CD4-positive, alpha-beta T cell (primary cell): ENCODE measurements at regions not wholly inside any gene's neighbourhood (a gene's known extent, or its start where the extent isn't known, plus 50 kb on each side); places are given as distances from the start of the nearest gene placed in this dataset.

Experiments
- ATAC-seq: fragments of 200-7000 bp; cut with Tn5 transposase; one replicate; pipeline ENCODE4 v1.10.0; 2022; ENCODE audit warnings: mild to moderate bottlenecking; ENCODE audit not compliant: poor library complexity
- CTCF ChIA-PET: fragments of 350-600 bp; sonication (Branson Sonifier 250); formaldehyde crosslinking; loops from one replicate; lab custom pipeline; 2021; ENCODE audit warnings: antibody characterized with exemption, inconsistent platforms; lab: Charles Lee
- POLR2A ChIA-PET: fragments of 350-600 bp; sonication (Branson Sonifier 250); formaldehyde crosslinking; loops from one replicate; lab custom pipeline; 2021; ENCODE audit warnings: antibody characterized with exemption, inconsistent platforms; lab: Charles Lee
- DNase-seq, 14 experiments: peaks; one replicate each; pipeline ENCODE4 v3.0.0-alpha.2; 2013 to 2020; ENCODE audit warnings: mixed read lengths in 2 of 14
- H3K27ac ChIP-seq, 2 donors: one replicate each; pipeline versions ENCODE4 v1.5.1 to v1.7.0; 2013; ENCODE audit warnings: low read length in 2 of 2, low read depth in 1 of 2, mild to moderate bottlenecking in 1 of 2
- H3K27me3 ChIP-seq, 2 experiments: 1 replicate in 1 of 2; 2 replicates in 1 of 2; pipeline versions ENCODE4 v1.6.1 to v1.7.0; 2013; ENCODE audit warnings: low read length in 2 of 2, control low read depth in 1 of 2, mild to moderate bottlenecking in 1 of 2, moderate library complexity in 1 of 2; ENCODE audit not compliant: insufficient read depth in 2 of 2, control insufficient read depth in 1 of 2
- H3K36me3 ChIP-seq: one replicate; pipeline ENCODE4 v1.6.1; 2013; ENCODE audit warnings: low read length, control low read depth; ENCODE audit not compliant: insufficient read depth
- H3K4me1 ChIP-seq: one replicate; pipeline ENCODE4 v1.6.1; 2013; ENCODE audit warnings: low read length, control low read depth; ENCODE audit not compliant: insufficient read depth
- H3K4me3 ChIP-seq: one replicate; pipeline ENCODE4 v1.5.1; 2013; ENCODE audit warnings: mild to moderate bottlenecking, low read length, moderate library complexity
- H3K9me3 ChIP-seq, 2 experiments: 1 replicate in 1 of 2; 2 replicates in 1 of 2; pipeline versions ENCODE4 v1.6.1 to v1.7.0; 2013; ENCODE audit warnings: low read length in 2 of 2, mild to moderate bottlenecking in 2 of 2, control low read depth in 1 of 2, moderate library complexity in 1 of 2; ENCODE audit not compliant: control insufficient read depth in 1 of 2, insufficient read depth in 1 of 2
- H3K27ac Mint-ChIP-seq: one replicate; pipeline ENCODE4 v1.8.0; 2020; ENCODE audit warnings: mixed read lengths
- H3K27me3 Mint-ChIP-seq: one replicate; pipeline ENCODE4 v1.8.0; 2021; ENCODE audit warnings: mixed read lengths
- H3K36me3 Mint-ChIP-seq: one replicate; pipeline ENCODE4 v1.8.0; 2021; ENCODE audit warnings: low read depth, mixed read lengths
- H3K4me1 Mint-ChIP-seq: one replicate; pipeline ENCODE4 v1.8.0; 2021; ENCODE audit warnings: low read depth, mixed read lengths
- H3K4me3 Mint-ChIP-seq: one replicate; pipeline ENCODE4 v1.8.0; 2020; ENCODE audit warnings: mild to moderate bottlenecking, mixed read lengths
- H3K9me3 Mint-ChIP-seq: one replicate; pipeline ENCODE4 v1.8.0; 2020; ENCODE audit warnings: mixed read lengths
- CTCF ChIP-seq: fragments of 200-600 bp; IDR thresholded peaks from one replicate; pipeline ENCODE4 v1.8.0; 2022; ENCODE audit warnings: antibody characterized with exemption, mild to moderate bottlenecking
- intact Hi-C, 2 experiments: fragments of 100-400 bp; cut with DNase I in 1 of 2; cut with micrococcal nuclease in 1 of 2; formaldehyde crosslinking; loops; one replicate each; pipeline versions ENCODE4 v1.15.1 to v1.9.0; 2023 to 2025; cut with DNase I, micrococcal nuclease

GRCh38 chr6:17015551-17016381 lies 86.1 kb upstream of the STMND1 start:
- H3K4me3 ChIP-seq = peak overlapping the region; percentile 58
- Mint-ChIP-seq H3K4me3 (peak overlapping the region; percentile 87), H3K9me3 (peaks cover 2% of the 10 kb centered on the region), H3K27ac (peak overlapping the region; percentile 82), H3K4me1 (peaks cover 19% of the 10 kb centered on the region), H3K36me3 (no peaks in the 10 kb centered on the region), H3K27me3 (no peaks in the 10 kb centered on the region)
- H3K9me3 ChIP-seq = peaks cover 0 to 11% of the 10 kb centered on the region in 2 experiments
- intact Hi-C loops = no loop called here
- no peak for TF ChIP-seq CTCF
- H3K36me3 ChIP-seq = no peaks in the 10 kb centered on the region
- POLR2A ChIA-PET = interaction anchor here (0.8 to 1.9 kb wide), 3 partner anchors 254 to 691 kb away, joined by 3 to 8 read pairs (median 3); partner anchors contain the start of genes ATXN1 and NUP153
- no peaks in the 10 kb centered on the region for H3K4me1 ChIP-seq
- DNase-seq (peak in 13 of 14 experiments; percentile 5 to 71 (median 29)), ATAC-seq (peak; percentile 58)
- H3K27ac ChIP-seq = no peak overlapping the region
- CTCF ChIA-PET = interaction anchor here (0.9 kb wide), 1 partner anchor 621 kb away, joined by 3 read pairs; no protein-coding TSS in a partner anchor
- peaks cover 0 to 5% of the 10 kb centered on the region in 2 experiments for H3K27me3 ChIP-seq

- H3K4me3 ChIP-seq = no peak overlapping the region
- CTCF ChIA-PET = interaction anchor here (0.9 kb wide), 1 partner anchor 620 kb away, joined by 3 read pairs; no protein-coding TSS in a partner anchor
- no peaks in the 10 kb centered on the region for H3K4me1 ChIP-seq
- DNase-seq = peak in 1 of 14 experiments; percentile 81
- Mint-ChIP-seq H3K4me1 (peaks cover 19% of the 10 kb centered on the region), H3K27ac (peak overlapping the region; percentile 82), H3K9me3 (peaks cover 2% of the 10 kb centered on the region), H3K36me3 (no peaks in the 10 kb centered on the region), H3K27me3 (no peaks in the 10 kb centered on the region), H3K4me3 (peak overlapping the region; percentile 87)
- no peak overlapping the region for H3K27ac ChIP-seq
- peaks cover 0 to 5% of the 10 kb centered on the region in 2 experiments for H3K27me3 ChIP-seq
- no peak for TF ChIP-seq CTCF
- ATAC-seq = peak; percentile 79
- H3K36me3 ChIP-seq = no peaks in the 10 kb centered on the region
- intact Hi-C loops = no loop called here
- POLR2A ChIA-PET = interaction anchor here (1.2 to 1.9 kb wide), 2 partner anchors 253 to 531 kb away, joined by 3 to 8 read pairs; partner anchors contain the start of gene ATXN1
- H3K9me3 ChIP-seq = peaks cover 0 to 11% of the 10 kb centered on the region in 2 experiments
Observed at GRCh38 chr6:17015144-17015543, 86.7 kb upstream of the STMND1 start.

- H3K27me3 ChIP-seq = peaks cover 0 to 5% of the 10 kb centered on the region in 2 experiments
- H3K27ac Mint-ChIP-seq = no peak overlapping the region
- intact Hi-C loops = no loop called here
- no peak overlapping the region for H3K27ac ChIP-seq
- H3K4me1 Mint-ChIP-seq = peaks cover 19% of the 10 kb centered on the region
- ChIA-PET POLR2A (no interaction called here), CTCF (no interaction called here)
- no peak overlapping the region for H3K4me3 ChIP-seq
- H3K9me3 ChIP-seq = peaks cover 0 to 11% of the 10 kb centered on the region in 2 experiments
- H3K4me3 Mint-ChIP-seq = no peak overlapping the region
- no peak for TF ChIP-seq CTCF
- no peaks in the 10 kb centered on the region for H3K36me3 Mint-ChIP-seq
- DNase-seq (no peak), ATAC-seq (no peak)
- no peaks in the 10 kb centered on the region for H3K36me3 ChIP-seq
- H3K4me1 ChIP-seq = no peaks in the 10 kb centered on the region
- H3K9me3 Mint-ChIP-seq = peaks cover 2% of the 10 kb centered on the region
- no peaks in the 10 kb centered on the region for H3K27me3 Mint-ChIP-seq
Observed at GRCh38 chr6:17013701-17014100, 88.1 kb upstream of the STMND1 start.
